Coronary artery (tissue), 2 donors: ENCODE measurements at regions not wholly inside any gene's neighbourhood (a gene's known extent, or its start where the extent isn't known, plus 50 kb on each side); places are given as distances from the start of the nearest gene placed in this dataset.

Source experiments
- DNase-seq: peaks from one replicate; pipeline ENCODE4 v3.0.0-alpha.2; 2017; ENCODE audit warnings: low spot score
- H3K27ac ChIP-seq, 2 donors: fragments of 200-600 bp; sonication (generic); one replicate each; pipeline ENCODE4 v1.5.1; 2016 to 2019
- H3K4me3 ChIP-seq: fragments of 200-600 bp; sonication (generic); 2 replicates; pipeline ENCODE4 v1.5.1; 2016; ENCODE audit warnings: mild to moderate bottlenecking, moderate library complexity
- TF ChIP-seq, protein P1 (sequence below): fragments of 200-600 bp; sonication (generic); IDR thresholded peaks from one replicate; pipeline ENCODE4 v1.5.1; 2019; ENCODE audit warnings: antibody characterized with exemption

DNA sequence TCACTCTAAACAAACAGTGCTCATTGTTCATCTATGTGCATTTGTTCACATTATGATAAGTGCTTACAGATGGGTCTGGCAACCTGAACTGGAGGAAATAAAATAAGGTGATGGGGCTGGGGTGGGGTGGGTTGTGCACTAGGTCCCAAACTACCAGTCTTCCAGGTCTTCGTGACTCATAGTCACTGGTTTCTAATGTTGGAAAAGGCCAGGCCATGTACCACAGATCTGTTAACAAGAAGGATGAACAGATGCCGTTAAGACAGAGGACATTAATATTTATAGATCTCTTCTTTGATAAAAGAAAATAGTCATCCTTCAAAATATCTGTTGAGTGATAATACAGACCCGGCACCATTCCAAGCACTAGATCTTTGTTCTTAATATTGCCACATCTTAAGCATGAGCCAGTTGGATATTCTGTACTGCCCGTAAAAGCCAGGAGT, 71.4 kb upstream of the STARD4 start:
- Histone ChIP-seq H3K4me3 (no peak overlapping the region), H3K27ac (no peak overlapping the region)
- TF ChIP-seq, protein P1, sequence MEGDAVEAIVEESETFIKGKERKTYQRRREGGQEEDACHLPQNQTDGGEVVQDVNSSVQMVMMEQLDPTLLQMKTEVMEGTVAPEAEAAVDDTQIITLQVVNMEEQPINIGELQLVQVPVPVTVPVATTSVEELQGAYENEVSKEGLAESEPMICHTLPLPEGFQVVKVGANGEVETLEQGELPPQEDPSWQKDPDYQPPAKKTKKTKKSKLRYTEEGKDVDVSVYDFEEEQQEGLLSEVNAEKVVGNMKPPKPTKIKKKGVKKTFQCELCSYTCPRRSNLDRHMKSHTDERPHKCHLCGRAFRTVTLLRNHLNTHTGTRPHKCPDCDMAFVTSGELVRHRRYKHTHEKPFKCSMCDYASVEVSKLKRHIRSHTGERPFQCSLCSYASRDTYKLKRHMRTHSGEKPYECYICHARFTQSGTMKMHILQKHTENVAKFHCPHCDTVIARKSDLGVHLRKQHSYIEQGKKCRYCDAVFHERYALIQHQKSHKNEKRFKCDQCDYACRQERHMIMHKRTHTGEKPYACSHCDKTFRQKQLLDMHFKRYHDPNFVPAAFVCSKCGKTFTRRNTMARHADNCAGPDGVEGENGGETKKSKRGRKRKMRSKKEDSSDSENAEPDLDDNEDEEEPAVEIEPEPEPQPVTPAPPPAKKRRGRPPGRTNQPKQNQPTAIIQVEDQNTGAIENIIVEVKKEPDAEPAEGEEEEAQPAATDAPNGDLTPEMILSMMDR = no peak
- DNase-seq = no peak

DNA sequence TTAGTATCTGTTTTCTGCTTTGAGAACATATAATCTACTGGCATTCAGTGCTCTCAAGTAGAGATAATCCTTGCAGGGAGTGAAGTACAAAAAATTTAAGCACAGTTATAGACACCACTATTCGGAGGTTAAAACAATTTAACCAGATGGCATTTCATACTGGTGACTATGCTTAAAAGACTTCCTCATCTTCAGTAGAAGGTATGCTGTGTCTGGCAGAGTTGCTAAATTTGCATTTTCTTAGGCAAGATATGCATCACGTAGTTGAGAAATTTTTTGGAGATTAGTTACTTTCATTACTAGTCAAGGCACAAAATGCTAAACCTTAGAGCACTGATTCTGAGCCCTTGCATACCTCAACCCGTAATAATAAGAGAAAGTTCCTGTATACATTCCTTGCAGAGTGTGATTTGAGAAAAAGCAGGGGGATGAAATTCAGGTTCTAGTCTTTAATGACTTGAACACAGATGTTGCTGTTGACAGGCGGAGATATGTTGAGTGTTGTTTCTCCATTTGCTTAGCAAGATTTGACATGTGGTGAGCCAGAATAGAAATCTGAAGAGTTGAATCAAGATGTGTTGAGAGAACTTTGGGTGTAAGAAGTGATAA, 70.8 kb upstream of the STARD4 start:
- TF ChIP-seq, protein P1 = no peak
- no peak overlapping the region for H3K27ac ChIP-seq
- no peak overlapping the region for H3K4me3 ChIP-seq
- no peak for DNase-seq

DNA sequence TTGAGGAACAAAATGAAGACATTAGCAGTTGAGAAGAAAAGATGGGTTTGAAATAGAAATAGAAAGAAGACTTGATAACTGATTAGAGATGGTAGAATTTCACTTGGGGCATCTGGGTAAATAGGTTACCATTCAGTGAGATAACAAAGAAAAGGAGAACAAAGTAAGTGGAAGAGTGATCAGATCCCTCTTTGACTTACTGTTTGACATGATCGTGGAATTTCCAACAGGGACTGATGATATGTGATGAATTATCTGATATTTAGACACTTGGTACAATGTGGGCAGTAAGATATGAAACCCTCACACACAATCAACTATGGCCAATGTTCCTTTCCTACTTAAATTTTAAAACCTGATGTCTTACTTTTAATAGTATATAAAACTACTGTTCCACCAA, 70.1 kb upstream of the STARD4 start:
- Histone ChIP-seq H3K4me3 (no peak overlapping the region), H3K27ac (no peak overlapping the region)
- DNase-seq = no peak
- TF ChIP-seq, protein P1 = no peak

DNA sequence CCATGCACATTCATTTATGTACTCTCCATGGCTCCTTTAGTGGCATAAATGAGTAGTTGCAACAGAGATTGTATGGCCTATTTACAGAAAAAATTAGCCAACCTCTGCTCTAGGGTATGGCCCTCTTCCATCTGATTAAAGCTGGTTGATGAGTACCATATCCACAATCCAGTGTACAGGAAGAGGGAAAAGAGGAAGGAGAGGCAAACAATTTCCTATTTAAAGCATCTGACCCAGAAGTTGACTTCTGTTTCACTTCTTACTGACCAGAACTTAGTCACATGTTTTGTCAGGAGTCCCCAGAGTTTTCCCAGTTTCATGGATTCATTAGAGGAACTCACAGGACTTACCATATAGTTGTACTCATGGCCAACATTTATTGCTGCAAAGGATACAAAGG, 68.6 kb upstream of the STARD4 start:
- no peak for DNase-seq
- TF ChIP-seq, protein P1 = no peak
- Histone ChIP-seq H3K4me3 (no peak overlapping the region), H3K27ac (no peak overlapping the region)

DNA sequence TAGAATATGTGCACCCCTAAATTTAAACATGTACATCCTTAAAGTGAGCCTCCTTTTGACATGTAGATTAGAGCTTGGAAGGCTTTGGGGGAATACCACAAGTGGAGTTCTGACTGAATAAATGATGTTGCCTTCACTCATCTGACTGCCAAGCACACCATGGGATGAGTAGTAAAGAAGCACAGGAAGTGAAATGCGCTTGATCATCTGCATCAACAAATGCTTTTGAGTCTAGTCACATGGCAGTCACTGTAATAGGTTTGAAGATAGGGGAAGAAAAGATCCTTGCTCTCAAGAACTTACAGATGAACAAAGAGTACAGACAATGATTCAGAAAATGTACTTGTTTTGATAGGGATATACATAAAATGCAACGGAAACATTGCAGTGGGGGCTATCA, 62.0 kb upstream of the STARD4 start:
- Histone ChIP-seq H3K4me3 (no peak overlapping the region), H3K27ac (no peak overlapping the region)
- DNase-seq = no peak
- TF ChIP-seq, protein P1 = no peak

DNA sequence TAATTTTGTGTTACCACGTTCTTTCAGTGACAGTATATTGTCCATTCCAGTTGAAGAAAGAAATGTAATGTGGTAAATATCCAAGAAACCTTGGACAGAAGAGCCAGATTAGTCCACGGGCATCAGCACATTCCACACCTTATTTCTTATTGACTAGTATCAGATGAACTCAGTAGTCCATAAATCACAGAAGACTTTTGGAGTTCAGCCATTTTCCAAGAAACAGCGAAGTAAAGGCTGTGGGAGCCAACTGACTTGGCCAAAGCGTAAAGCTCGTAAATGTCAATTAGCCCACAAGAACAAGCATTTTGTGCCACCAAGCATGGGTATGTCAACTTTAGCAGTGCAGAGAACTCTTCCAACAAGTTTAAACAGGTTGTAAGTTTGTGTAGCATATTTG, 60.2 kb upstream of the STARD4 start:
- Histone ChIP-seq H3K27ac (no peak overlapping the region), H3K4me3 (no peak overlapping the region)
- DNase-seq = no peak
- TF ChIP-seq, protein P1 = no peak

DNA sequence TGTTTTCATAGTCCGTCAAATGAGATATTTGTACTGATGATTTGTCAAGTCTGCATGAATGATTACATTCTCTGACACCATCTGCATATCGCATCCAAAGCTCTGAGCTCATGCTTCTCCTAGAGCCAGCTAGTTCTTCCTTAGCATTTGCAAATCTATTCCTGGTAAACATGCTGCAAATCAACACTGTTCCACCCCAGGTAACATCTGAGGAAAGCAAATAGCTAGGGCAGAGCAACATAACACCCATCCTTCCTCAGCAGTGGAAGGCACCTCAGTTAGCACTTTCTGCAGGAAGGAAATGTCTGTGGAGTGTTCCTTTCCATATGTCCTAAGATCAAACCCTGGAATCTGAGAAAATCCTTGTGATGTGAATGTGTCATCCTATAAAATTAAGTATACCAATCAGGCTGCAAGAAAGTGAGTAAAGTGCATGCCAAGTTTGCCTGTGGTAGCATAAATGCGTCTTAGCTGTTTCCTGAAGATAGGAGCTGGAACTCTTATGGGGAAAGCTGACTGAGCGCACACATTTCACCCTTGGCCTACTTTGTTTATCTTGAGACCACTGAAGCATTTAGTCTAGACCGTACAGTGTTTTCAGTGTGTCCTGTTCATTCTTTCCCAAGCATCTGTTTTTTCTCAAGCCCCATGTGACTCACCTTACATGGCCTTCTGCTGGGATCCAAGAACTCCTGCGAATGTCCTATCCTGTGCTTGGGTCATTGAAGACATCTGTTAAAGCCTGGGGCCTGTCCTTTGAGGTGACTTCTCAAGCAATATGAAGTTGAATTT, 50.9 kb upstream of the STARD4 start:
- Histone ChIP-seq H3K4me3 (no peak overlapping the region), H3K27ac (no peak overlapping the region)
- TF ChIP-seq, protein P1 = no peak
- no peak for DNase-seq
